ENCODE measurements at regions not wholly inside any gene's neighbourhood (a gene's known extent, or its start where the extent isn't known, plus 50 kb on each side); places are given as distances from the start of the nearest gene placed in this dataset.

GRCh38 chr13:89678466-89679121, 1668.9 kb upstream of the MIR17HG start:
- TF ChIP-seq CTCF (IDR thresholded peaks at IDR 0.05; ENCODE audit: low read depth, low read length) (no peak), EZH2phosphoT487 (IDR thresholded peaks at IDR 0.05; ENCODE audit: low read depth) (no peak)

Measured in OCI-LY3 (cell line).